MM.1S (cell line): ENCODE measurements at regions not wholly inside any gene's neighbourhood (a gene's known extent, or its start where the extent isn't known, plus 50 kb on each side); places are given as distances from the start of the nearest gene placed in this dataset.

Experiments used
- EZH2 ChIP-seq: fragments of 300-600 bp; sonication (generic); optimal IDR thresholded peaks from 2 replicates; pipeline ENCODE3; 2017; ENCODE audit warnings: low read depth, mild to moderate bottlenecking, antibody characterized with exemption, low read length, mixed read lengths
- EZH2phosphoT487 ChIP-seq: fragments of 300-600 bp; sonication (generic); IDR thresholded peaks from 2 replicates; pipeline ENCODE4 v1.6.1; 2018; ENCODE audit warnings: antibody characterized with exemption, low read length
- TF ChIP-seq, protein P1 (sequence below): fragments of 300-600 bp; sonication (generic); IDR thresholded peaks from 2 replicates; pipeline ENCODE4 v1.5.1; 2016; ENCODE audit warnings: antibody characterized with exemption, low read length, mixed read lengths

DNA sequence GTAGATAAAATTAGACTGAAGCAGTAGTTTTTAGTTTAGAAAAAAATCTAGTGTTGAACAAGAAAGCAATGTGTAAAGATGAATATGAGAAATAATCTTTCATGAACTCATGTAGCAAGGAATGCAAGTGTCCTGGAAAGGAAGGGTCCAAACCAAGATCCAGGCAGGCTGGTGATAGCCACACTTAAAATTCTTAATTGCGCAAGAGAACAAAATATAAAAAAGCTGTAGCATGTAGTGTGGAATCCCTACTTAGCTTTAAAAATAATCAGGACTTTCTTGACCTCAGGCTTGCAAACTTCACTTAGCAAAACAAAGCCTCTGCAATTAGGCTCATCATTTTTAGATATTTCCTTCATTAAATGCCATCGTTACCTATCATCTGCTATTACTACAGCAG is 2186.1 kb upstream of the RAG2 start:
- TF ChIP-seq, protein P1, sequence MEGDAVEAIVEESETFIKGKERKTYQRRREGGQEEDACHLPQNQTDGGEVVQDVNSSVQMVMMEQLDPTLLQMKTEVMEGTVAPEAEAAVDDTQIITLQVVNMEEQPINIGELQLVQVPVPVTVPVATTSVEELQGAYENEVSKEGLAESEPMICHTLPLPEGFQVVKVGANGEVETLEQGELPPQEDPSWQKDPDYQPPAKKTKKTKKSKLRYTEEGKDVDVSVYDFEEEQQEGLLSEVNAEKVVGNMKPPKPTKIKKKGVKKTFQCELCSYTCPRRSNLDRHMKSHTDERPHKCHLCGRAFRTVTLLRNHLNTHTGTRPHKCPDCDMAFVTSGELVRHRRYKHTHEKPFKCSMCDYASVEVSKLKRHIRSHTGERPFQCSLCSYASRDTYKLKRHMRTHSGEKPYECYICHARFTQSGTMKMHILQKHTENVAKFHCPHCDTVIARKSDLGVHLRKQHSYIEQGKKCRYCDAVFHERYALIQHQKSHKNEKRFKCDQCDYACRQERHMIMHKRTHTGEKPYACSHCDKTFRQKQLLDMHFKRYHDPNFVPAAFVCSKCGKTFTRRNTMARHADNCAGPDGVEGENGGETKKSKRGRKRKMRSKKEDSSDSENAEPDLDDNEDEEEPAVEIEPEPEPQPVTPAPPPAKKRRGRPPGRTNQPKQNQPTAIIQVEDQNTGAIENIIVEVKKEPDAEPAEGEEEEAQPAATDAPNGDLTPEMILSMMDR = no peak
- no peak for TF ChIP-seq EZH2phosphoT487
- TF ChIP-seq EZH2 = no peak
